Loucy (cell line): ENCODE measurements at regions not wholly inside any gene's neighbourhood (a gene's known extent, or its start where the extent isn't known, plus 50 kb on each side); places are given as distances from the start of the nearest gene placed in this dataset.

Experiments
- H2AFZ ChIP-seq: fragments of 200-600 bp; sonication (generic); 2 replicates; pipeline ENCODE4 v1.6.0; 2016; ENCODE audit warnings: antibody characterized with exemption, mild to moderate bottlenecking, low read length, moderate library complexity
- H3F3A ChIP-seq: fragments of 200-600 bp; 2 replicates; pipeline ENCODE4 v1.6.0; 2016; ENCODE audit warnings: antibody characterized with exemption, low read depth, mild to moderate bottlenecking
- H3K27me3 ChIP-seq: fragments of 200-600 bp; sonication (generic); 2 replicates; pipeline ENCODE4 v1.6.1; 2014; ENCODE audit warnings: low read length, mild to moderate bottlenecking; ENCODE audit not compliant: insufficient read depth, poor library complexity, severe bottlenecking
- H3K36me3 ChIP-seq: fragments of 200-600 bp; sonication (generic); 2 replicates; pipeline ENCODE4 v1.6.1; 2016; ENCODE audit warnings: low read length; ENCODE audit not compliant: insufficient read depth
- H3K4me1 ChIP-seq: fragments of 200-600 bp; sonication (generic); 2 replicates; pipeline ENCODE4 v1.5.1; 2014; ENCODE audit warnings: low read length, mild to moderate bottlenecking; ENCODE audit not compliant: insufficient read depth, poor library complexity, severe bottlenecking
- H3K4me2 ChIP-seq: fragments of 200-600 bp; sonication (generic); 2 replicates; pipeline ENCODE4 v1.6.0; 2014; ENCODE audit warnings: antibody characterized with exemption, low read length, low read depth, mild to moderate bottlenecking; ENCODE audit not compliant: poor library complexity, severe bottlenecking
- H3K4me3 ChIP-seq: fragments of 200-600 bp; sonication (generic); 2 replicates; pipeline ENCODE4 v1.5.1; 2014; ENCODE audit warnings: low read length, mild to moderate bottlenecking, mixed read lengths; ENCODE audit not compliant: poor library complexity, severe bottlenecking
- H3K79me2 ChIP-seq: fragments of 200-600 bp; sonication (generic); 2 replicates; pipeline ENCODE4 v1.6.1; 2014; ENCODE audit warnings: low read length; ENCODE audit not compliant: insufficient read depth
- H3K9ac ChIP-seq: fragments of 200-600 bp; sonication (generic); 2 replicates; pipeline ENCODE4 v1.6.0; 2014; ENCODE audit warnings: mild to moderate bottlenecking, low read depth, low read length, moderate library complexity; ENCODE audit not compliant: poor library complexity, severe bottlenecking
- H3K9me2 ChIP-seq: fragments of 200-600 bp; sonication (generic); replicated peaks from 2 replicates; pipeline ENCODE4 v1.6.1; 2016; ENCODE audit warnings: low read depth, low read length, mixed read lengths
- H3K9me3 ChIP-seq: fragments of 200-600 bp; sonication (generic); 2 replicates; pipeline ENCODE4 v1.6.1; 2014; ENCODE audit warnings: mild to moderate bottlenecking, antibody characterized with exemption, low read length, low read depth; ENCODE audit not compliant: insufficient read depth
- H4K20me1 ChIP-seq: fragments of 200-600 bp; sonication (generic); 2 replicates; pipeline ENCODE4 v1.6.0; 2014; ENCODE audit warnings: antibody characterized with exemption, low read length, mild to moderate bottlenecking; ENCODE audit not compliant: insufficient read depth, poor library complexity, severe bottlenecking
- CTCF ChIP-seq: fragments of 200-600 bp; sonication (generic); conservative IDR thresholded peaks from 2 replicates; pipeline ENCODE4 v1.5.1; 2014; ENCODE audit warnings: mild to moderate bottlenecking, antibody characterized with exemption, low read length
- EZH2phosphoT487 ChIP-seq: fragments of 200-600 bp; IDR thresholded peaks from 2 replicates; pipeline ENCODE4 v1.6.1; 2018; ENCODE audit warnings: antibody characterized with exemption, mild to moderate bottlenecking, moderate library complexity, borderline replicate concordance

DNA sequence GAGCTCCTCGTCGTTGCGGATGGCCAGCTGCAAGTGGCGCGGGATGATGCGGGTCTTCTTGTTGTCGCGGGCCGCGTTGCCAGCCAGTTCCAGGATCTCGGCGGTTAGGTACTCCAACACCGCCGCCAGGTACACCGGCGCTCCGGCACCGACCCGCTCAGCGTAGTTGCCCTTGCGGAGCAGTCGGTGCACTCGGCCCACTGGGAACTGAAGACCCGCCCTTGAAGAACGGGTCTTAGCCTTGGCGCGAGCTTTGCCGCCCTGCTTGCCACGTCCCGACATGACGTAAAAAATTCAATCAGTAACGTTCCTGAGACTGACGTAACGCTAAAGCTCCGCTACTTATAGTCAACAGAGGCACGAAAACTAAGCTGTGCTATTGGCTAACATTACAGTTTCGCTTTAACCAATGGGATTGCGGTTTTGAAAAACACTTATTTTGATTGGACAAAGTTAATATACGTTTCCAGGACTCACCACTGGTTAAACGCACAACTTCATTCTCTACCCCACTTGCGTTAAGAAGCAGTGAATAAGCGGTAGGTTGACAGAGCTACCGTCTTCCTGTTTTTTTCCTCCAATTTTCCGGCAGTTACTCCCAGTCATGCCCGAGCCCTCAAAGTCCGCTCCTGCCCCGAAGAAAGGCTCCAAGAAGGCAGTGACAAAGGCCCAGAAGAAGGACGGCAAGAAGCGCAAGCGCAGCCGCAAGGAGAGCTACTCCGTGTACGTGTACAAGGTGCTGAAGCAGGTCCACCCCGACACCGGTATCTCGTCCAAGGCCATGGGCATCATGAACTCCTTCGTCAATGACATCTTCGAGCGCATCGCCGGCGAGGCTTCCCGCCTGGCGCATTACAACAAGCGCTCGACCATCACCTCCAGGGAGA, 73.9 kb downstream of the OR2B2 start:
- Histone ChIP-seq H3K4me2 (peak overlapping the region; percentile 96), H3K79me2 (peaks cover 37% of the 10 kb centered on the region), H3K9me2 (no peaks in the 10 kb centered on the region), H3K4me3 (peak overlapping the region; percentile 82), H3K9me3 (no peaks in the 10 kb centered on the region), H3K9ac (peak overlapping the region; percentile 99), H4K20me1 (no peaks in the 10 kb centered on the region), H3K36me3 (no peaks in the 10 kb centered on the region), H3K4me1 (peaks cover 49% of the 10 kb centered on the region), H2AFZ (no peak overlapping the region), H3F3A (no peaks in the 10 kb centered on the region), H3K27me3 (no peaks in the 10 kb centered on the region)
- no peak for TF ChIP-seq EZH2phosphoT487
- TF ChIP-seq CTCF: no peak

DNA sequence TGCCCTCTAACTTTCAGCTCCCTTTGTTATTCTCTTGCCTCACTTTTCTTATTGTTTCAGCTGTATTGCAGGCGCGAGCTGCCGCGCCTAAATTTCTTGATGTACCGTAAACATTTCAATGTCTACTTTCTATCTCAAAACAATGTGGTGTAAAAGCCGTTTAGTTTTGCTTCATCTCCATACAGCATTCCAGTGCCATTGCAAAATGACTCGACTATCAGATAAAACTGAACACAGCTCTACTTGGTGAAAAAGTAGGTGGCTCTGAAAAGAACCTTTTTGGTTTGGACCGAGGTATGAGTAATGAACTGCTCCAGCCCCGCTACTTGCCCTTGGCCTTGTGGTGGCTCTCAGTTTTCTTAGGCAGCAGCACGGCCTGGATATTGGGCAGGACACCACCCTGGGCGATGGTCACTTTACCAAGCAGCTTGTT, 74.6 kb downstream of the OR2B2 start:
- H3K36me3 ChIP-seq: no peaks in the 10 kb centered on the region
- H3K9me3 ChIP-seq: no peaks in the 10 kb centered on the region
- peak overlapping the region; percentile 92 for H3K4me2 ChIP-seq
- no peaks in the 10 kb centered on the region for H4K20me1 ChIP-seq
- peak overlapping the region; percentile 82 for H3K4me3 ChIP-seq
- peaks cover 49% of the 10 kb centered on the region for H3K4me1 ChIP-seq
- H3K79me2 ChIP-seq: peaks cover 37% of the 10 kb centered on the region
- no peak overlapping the region for H2AFZ ChIP-seq
- H3F3A ChIP-seq: no peaks in the 10 kb centered on the region
- H3K9me2 ChIP-seq: no peaks in the 10 kb centered on the region
- TF ChIP-seq EZH2phosphoT487 (no peak), CTCF (no peak)
- no peaks in the 10 kb centered on the region for H3K27me3 ChIP-seq
- H3K9ac ChIP-seq: peak overlapping the region; percentile 99

DNA sequence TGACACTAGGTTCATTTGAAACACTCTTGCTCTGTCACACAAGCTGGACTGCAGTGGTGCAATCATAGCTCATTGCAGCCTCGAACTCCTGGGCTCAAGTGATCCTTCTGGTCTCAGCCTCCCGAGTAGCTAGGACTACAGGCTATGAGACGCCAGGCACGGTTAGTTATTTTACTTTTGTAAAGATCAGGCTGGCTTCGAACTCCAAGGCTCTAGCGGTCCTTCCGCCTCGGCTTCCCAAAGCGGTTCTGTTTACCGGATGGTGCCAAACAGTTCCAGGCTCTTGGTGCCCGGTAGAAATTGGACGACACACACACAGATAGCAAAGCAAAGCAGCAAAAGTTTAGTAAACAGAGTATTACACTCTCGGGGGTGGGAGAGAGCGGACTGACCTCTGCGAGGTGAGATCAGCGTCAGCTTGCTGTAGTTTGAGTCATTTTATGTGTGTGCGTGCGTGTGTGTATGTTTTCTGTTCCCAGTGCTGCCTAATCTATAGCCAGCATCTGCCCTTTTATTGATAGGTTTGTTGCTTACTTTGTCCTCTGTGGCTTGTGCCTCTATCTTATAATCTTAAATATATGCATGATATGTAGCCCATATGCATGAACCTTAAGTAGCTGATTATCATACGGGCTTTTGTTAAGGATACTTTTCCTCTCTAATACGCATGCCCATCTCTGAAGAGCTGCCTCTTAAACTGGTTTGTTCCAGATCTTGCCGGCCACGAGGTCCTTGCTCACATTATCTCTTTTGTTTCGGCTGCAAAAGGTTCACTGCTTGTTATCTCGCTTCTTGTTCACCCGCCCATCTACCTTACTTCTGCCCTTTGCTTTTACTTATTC, 75.2 kb downstream of the OR2B2 start:
- Histone ChIP-seq H3K4me2 (peak overlapping the region; percentile 92), H3K79me2 (peaks cover 37% of the 10 kb centered on the region), H3F3A (no peaks in the 10 kb centered on the region), H3K4me1 (peaks cover 49% of the 10 kb centered on the region), H3K36me3 (no peaks in the 10 kb centered on the region), H3K9me2 (no peaks in the 10 kb centered on the region), H3K9ac (peak overlapping the region; percentile 99), H3K9me3 (no peaks in the 10 kb centered on the region), H3K27me3 (no peaks in the 10 kb centered on the region), H3K4me3 (peak overlapping the region; percentile 82), H2AFZ (no peak overlapping the region), H4K20me1 (no peaks in the 10 kb centered on the region)
- TF ChIP-seq EZH2phosphoT487 (no peak), CTCF (no peak)
